Trophoblast cell (in vitro differentiated cells and primary cell): ENCODE measurements at regions not wholly inside any gene's neighbourhood (a gene's known extent, or its start where the extent isn't known, plus 50 kb on each side); places are given as distances from the start of the nearest gene placed in this dataset.

Source experiments
- DNase-seq, 2 donors: peaks; one replicate each; pipeline ENCODE4 v3.0.0-alpha.2; 2016
- H2AFZ ChIP-seq: 2 replicates; pipeline ENCODE4 v1.6.1; 2013; ENCODE audit warnings: low read length, moderate library complexity, mild to moderate bottlenecking; ENCODE audit not compliant: insufficient read depth, poor library complexity
- H2AK5ac ChIP-seq: 2 replicates; pipeline ENCODE4 v1.6.1; 2013; ENCODE audit warnings: mild to moderate bottlenecking, low read length
- H2BK120ac ChIP-seq: 2 replicates; pipeline ENCODE4 v1.6.1; 2013; ENCODE audit warnings: low read length, mild to moderate bottlenecking, moderate library complexity; ENCODE audit not compliant: insufficient read depth, poor library complexity
- H2BK12ac ChIP-seq: 2 replicates; pipeline ENCODE4 v1.6.1; 2013; ENCODE audit warnings: mild to moderate bottlenecking, low read length, moderate library complexity
- H2BK5ac ChIP-seq: 2 replicates; pipeline ENCODE4 v1.6.1; 2013; ENCODE audit warnings: low read length, low read depth, moderate library complexity, mild to moderate bottlenecking; ENCODE audit not compliant: poor library complexity
- H3K14ac ChIP-seq: 2 replicates; pipeline ENCODE4 v1.6.1; 2013; ENCODE audit warnings: mild to moderate bottlenecking, low read length
- H3K18ac ChIP-seq: 2 replicates; pipeline ENCODE4 v1.6.1; 2013; ENCODE audit warnings: mild to moderate bottlenecking, low read length
- H3K23ac ChIP-seq: 2 replicates; pipeline ENCODE4 v1.6.1; 2013; ENCODE audit warnings: low read length
- H3K27ac ChIP-seq: 2 replicates; pipeline ENCODE4 v1.5.1; 2013; ENCODE audit warnings: low read depth, mild to moderate bottlenecking, inconsistent platforms, low read length, moderate library complexity
- H3K27me3 ChIP-seq: 2 replicates; pipeline ENCODE4 v1.6.1; 2013; ENCODE audit warnings: inconsistent platforms, mild to moderate bottlenecking, low read length, moderate library complexity; ENCODE audit not compliant: insufficient read depth
- H3K36me3 ChIP-seq, 2 experiments: 1 replicate in 1 of 2; 2 replicates in 1 of 2; pipeline ENCODE4 v1.6.1; 2013; ENCODE audit warnings: low read length in 2 of 2, mild to moderate bottlenecking in 2 of 2, moderate library complexity in 1 of 2; ENCODE audit not compliant: insufficient read depth in 2 of 2, control insufficient read depth in 1 of 2
- H3K4ac ChIP-seq: 2 replicates; pipeline ENCODE4 v1.6.1; 2013; ENCODE audit warnings: low read depth, mild to moderate bottlenecking, low read length, moderate library complexity
- H3K4me1 ChIP-seq, 2 experiments: 1 replicate in 1 of 2; 2 replicates in 1 of 2; pipeline ENCODE4 v1.6.1; 2013; ENCODE audit warnings: low read length in 2 of 2, mild to moderate bottlenecking in 2 of 2, moderate library complexity in 1 of 2; ENCODE audit not compliant: insufficient read depth in 2 of 2, control insufficient read depth in 1 of 2
- H3K4me2 ChIP-seq: 2 replicates; pipeline ENCODE4 v1.6.1; 2013; ENCODE audit warnings: inconsistent platforms, mild to moderate bottlenecking, low read length, moderate library complexity
- H3K4me3 ChIP-seq: 2 replicates; pipeline ENCODE4 v1.5.1; 2013; ENCODE audit warnings: mild to moderate bottlenecking, low read depth, low read length, inconsistent platforms
- H3K79me1 ChIP-seq: one replicate; pipeline ENCODE4 v1.6.1; 2013; ENCODE audit warnings: low read length
- H3K79me2 ChIP-seq: 2 replicates; pipeline ENCODE4 v1.6.1; 2013; ENCODE audit warnings: low read length, mild to moderate bottlenecking; ENCODE audit not compliant: control insufficient read depth, insufficient read depth, poor library complexity
- H3K9ac ChIP-seq: 2 replicates; pipeline ENCODE4 v1.6.1; 2013; ENCODE audit warnings: mild to moderate bottlenecking, low read length
- H3K9me3 ChIP-seq: 2 replicates; pipeline ENCODE4 v1.6.1; 2013; ENCODE audit warnings: low read depth, mild to moderate bottlenecking, control low read depth, inconsistent platforms, low read length; ENCODE audit not compliant: insufficient read depth
- H4K12ac ChIP-seq: 2 replicates; pipeline ENCODE4 v1.6.1; 2013; ENCODE audit warnings: low read depth, mild to moderate bottlenecking, low read length, moderate library complexity
- H4K8ac ChIP-seq: 2 replicates; pipeline ENCODE4 v1.6.1; 2013; ENCODE audit warnings: low read depth, mild to moderate bottlenecking, low read length, moderate library complexity
- H4K91ac ChIP-seq: one replicate; pipeline ENCODE4 v1.6.1; 2013; ENCODE audit warnings: low read depth, mild to moderate bottlenecking, low read length, moderate library complexity
- WGBS: extraction: QIAGEN DNeasy Blood & Tissue Kit; methylation state at CpG from one replicate; pipeline ENCODE4 v1.1.7; 2013; ENCODE audit warnings: missing lambda C conversion rate; ENCODE audit not compliant: insufficient read length, insufficient coverage; ENCODE audit errors: extremely low coverage; 5-methylcytosine and 5-hydroxymethylcytosine counted together

GRCh38 chr3:80097674-80098073, 329.9 kb upstream of the ROBO1 start:
- no peaks in the 10 kb centered on the region for H3K36me3 ChIP-seq
- no peak overlapping the region for H2BK120ac ChIP-seq
- no peaks in the 10 kb centered on the region for H3K9me3 ChIP-seq
- H3K4me1 ChIP-seq = no peaks in the 10 kb centered on the region
- H4K12ac ChIP-seq = no peak overlapping the region
- no peaks in the 10 kb centered on the region for H3K79me2 ChIP-seq
- H3K23ac ChIP-seq = no peak overlapping the region
- H3K4me3 ChIP-seq = no peak overlapping the region
- H4K8ac ChIP-seq = no peak overlapping the region
- WGBS = no CpG with 5 or more reads among the region's 2 CpGs
- H2AK5ac ChIP-seq = no peak overlapping the region
- H3K14ac ChIP-seq = no peak overlapping the region
- no peak overlapping the region for H2AFZ ChIP-seq
- H2BK5ac ChIP-seq = no peak overlapping the region
- DNase-seq = no peak
- H3K4ac ChIP-seq = no peak overlapping the region
- H3K18ac ChIP-seq = no peak overlapping the region
- H3K27me3 ChIP-seq = no peaks in the 10 kb centered on the region
- H3K9ac ChIP-seq = no peak overlapping the region
- no peaks in the 10 kb centered on the region for H3K79me1 ChIP-seq
- no peak overlapping the region for H4K91ac ChIP-seq
- no peak overlapping the region for H3K27ac ChIP-seq
- H2BK12ac ChIP-seq = no peak overlapping the region
- no peak overlapping the region for H3K4me2 ChIP-seq

DNA sequence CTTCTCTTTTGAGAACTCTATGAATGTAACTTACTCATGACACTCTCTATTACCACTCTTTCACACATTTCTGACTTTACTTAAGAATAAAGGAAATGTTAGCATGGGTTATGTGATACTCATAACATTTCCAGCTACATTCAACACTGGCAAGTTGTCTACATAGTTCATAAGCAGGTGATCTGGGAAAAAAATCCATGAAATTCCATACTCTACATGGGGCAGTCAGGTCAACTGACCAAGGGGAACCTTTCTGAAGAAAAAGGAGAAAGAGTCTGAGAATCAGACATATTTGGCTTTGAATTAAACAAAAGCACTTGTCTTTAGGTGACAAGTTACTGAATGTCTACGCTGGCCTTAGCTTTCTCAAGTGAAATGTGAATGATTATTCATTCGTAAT, 329.1 kb upstream of the ROBO1 start:
- H3K27ac ChIP-seq = no peak overlapping the region
- no peaks in the 10 kb centered on the region for H3K79me1 ChIP-seq
- H2BK12ac ChIP-seq = no peak overlapping the region
- no peak overlapping the region for H3K23ac ChIP-seq
- no peaks in the 10 kb centered on the region for H3K36me3 ChIP-seq
- no peaks in the 10 kb centered on the region for H3K4me1 ChIP-seq
- no peak overlapping the region for H2BK5ac ChIP-seq
- no peak overlapping the region for H4K8ac ChIP-seq
- H4K12ac ChIP-seq = no peak overlapping the region
- H3K79me2 ChIP-seq = no peaks in the 10 kb centered on the region
- H2BK120ac ChIP-seq = no peak overlapping the region
- no peak overlapping the region for H2AK5ac ChIP-seq
- H4K91ac ChIP-seq = no peak overlapping the region
- WGBS = no CpG with 5 or more reads among the region's 2 CpGs
- no peak overlapping the region for H3K14ac ChIP-seq
- no peaks in the 10 kb centered on the region for H3K9me3 ChIP-seq
- DNase-seq = no peak
- no peak overlapping the region for H3K9ac ChIP-seq
- H3K4me3 ChIP-seq = no peak overlapping the region
- no peak overlapping the region for H3K18ac ChIP-seq
- no peak overlapping the region for H3K4me2 ChIP-seq
- no peak overlapping the region for H3K4ac ChIP-seq
- H2AFZ ChIP-seq = no peak overlapping the region
- H3K27me3 ChIP-seq = no peaks in the 10 kb centered on the region

- H4K91ac ChIP-seq = no peak overlapping the region
- H4K8ac ChIP-seq = no peak overlapping the region
- no peak for DNase-seq
- H2BK12ac ChIP-seq = no peak overlapping the region
- no peak overlapping the region for H3K4me2 ChIP-seq
- no peaks in the 10 kb centered on the region for H3K79me1 ChIP-seq
- no peaks in the 10 kb centered on the region for H3K9me3 ChIP-seq
- H3K79me2 ChIP-seq = no peaks in the 10 kb centered on the region
- H3K23ac ChIP-seq = no peak overlapping the region
- no peak overlapping the region for H3K14ac ChIP-seq
- H3K9ac ChIP-seq = no peak overlapping the region
- no peak overlapping the region for H3K4me3 ChIP-seq
- no peak overlapping the region for H2AFZ ChIP-seq
- H4K12ac ChIP-seq = no peak overlapping the region
- no peak overlapping the region for H2BK5ac ChIP-seq
- no peaks in the 10 kb centered on the region for H3K27me3 ChIP-seq
- H3K4me1 ChIP-seq = no peaks in the 10 kb centered on the region
- no CpG with 5 or more reads among the region's 1 CpG for whole genome bisulfite sequencing
- no peak overlapping the region for H2BK120ac ChIP-seq
- H3K18ac ChIP-seq = no peak overlapping the region
- no peak overlapping the region for H3K27ac ChIP-seq
- H3K36me3 ChIP-seq = no peaks in the 10 kb centered on the region
- no peak overlapping the region for H3K4ac ChIP-seq
- no peak overlapping the region for H2AK5ac ChIP-seq
These were observed 326.8 kb upstream of the ROBO1 start for GRCh38 chr3:80094589-80094988.

DNA sequence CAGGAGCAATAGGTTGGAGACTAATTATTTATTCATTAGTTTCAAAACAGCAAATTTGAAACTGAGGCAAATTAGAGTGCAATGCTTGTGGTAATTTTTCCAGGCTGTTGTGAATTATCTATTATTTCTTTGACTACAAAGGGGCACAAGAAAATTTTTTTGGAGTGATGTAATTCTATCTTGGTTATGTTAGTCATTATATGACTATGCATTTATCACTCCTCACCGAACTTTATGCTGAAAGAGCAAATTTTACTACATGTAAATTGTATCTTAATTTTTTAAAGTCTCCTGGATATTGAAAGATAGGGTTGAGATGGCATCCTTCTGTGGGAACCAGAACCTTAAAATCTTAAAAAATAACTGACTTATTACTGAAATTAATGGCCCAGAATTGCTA, 320.0 kb upstream of the ROBO1 start:
- no peak overlapping the region for H3K4me3 ChIP-seq
- H3K18ac ChIP-seq = no peak overlapping the region
- no peaks in the 10 kb centered on the region for H3K27me3 ChIP-seq

More for the DNA sequence above, 320.0 kb upstream of the ROBO1 start:
- Histone ChIP-seq H2BK5ac (no peak overlapping the region), H3K9ac (no peak overlapping the region), H2AK5ac (no peak overlapping the region), H3K79me2 (no peaks in the 10 kb centered on the region), H3K27ac (no peak overlapping the region), H2AFZ (no peak overlapping the region), H3K14ac (no peak overlapping the region), H4K91ac (no peak overlapping the region), H3K23ac (no peak overlapping the region), H2BK120ac (no peak overlapping the region), H3K36me3 (no peaks in the 10 kb centered on the region), H3K4me1 (no peaks in the 10 kb centered on the region), H2BK12ac (no peak overlapping the region), H3K79me1 (no peaks in the 10 kb centered on the region), H3K4me2 (no peak overlapping the region), H3K4ac (no peak overlapping the region), H4K12ac (no peak overlapping the region), H4K8ac (no peak overlapping the region), H3K9me3 (no peaks in the 10 kb centered on the region)
- DNase-seq = no peak
- WGBS = no CpG with 5 or more reads among the region's 1 CpG
